Epidermal melanocyte (primary cell): ENCODE measurements at regions not wholly inside any gene's neighbourhood (a gene's known extent, or its start where the extent isn't known, plus 50 kb on each side); places are given as distances from the start of the nearest gene placed in this dataset.
"Not testable (repeated sequence)": the region's sequence is repeated elsewhere in the genome, so short reads cannot be mapped to it uniquely, and the experiment has no call there.

Experiments
- DNase-seq: peaks from one replicate; pipeline ENCODE4 v3.0.0; 2011; ENCODE audit warnings: low spot score; ENCODE audit not compliant: insufficient read length

- no peak for DNase-seq
These were observed 614.3 kb upstream of the MIS18BP1 start for GRCh38 chr14:45867046-45867894.

- no peak for DNase-seq
These were observed 585.6 kb upstream of the MIS18BP1 start for GRCh38 chr14:45838597-45838996.

GRCh38 chr14:45819107-45819506 is 566.1 kb upstream of the MIS18BP1 start:
- DNase-seq, result no peak

GRCh38 chr14:45811155-45811554 is 558.2 kb upstream of the MIS18BP1 start:
- DNase-seq, result no peak

DNA sequence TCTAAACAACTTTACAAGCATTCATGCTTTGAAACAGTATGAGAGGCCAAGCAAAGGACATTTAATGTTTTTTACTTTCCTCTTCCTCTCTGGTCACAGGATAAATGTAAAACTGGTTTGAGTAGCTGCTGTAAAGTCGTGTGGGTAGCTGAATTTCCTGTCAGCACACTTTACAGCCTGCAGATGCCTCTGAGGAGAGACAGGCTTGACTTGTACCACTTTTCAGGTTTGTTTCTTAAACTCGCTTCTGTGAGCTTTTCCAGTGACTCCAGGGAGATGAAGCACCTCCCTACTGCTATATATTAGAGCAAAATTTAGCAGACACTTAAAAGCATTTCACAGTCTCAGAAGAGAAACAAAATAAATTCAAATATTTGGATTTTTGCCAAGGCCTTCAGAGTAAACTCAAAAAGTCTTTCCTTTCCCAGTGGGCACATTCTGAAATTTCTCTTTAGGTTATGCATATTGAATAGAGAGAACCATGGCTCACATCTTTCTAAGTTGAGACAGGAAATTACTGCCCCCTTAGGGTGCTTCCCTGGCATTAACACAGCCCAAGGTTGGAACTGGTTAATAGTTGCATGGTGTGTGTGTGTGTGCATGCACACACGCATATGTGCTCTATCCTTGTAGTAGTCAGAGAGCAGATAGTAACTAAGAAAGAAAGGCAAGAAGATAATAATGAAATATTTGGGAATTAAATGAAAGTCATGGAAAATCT is 557.3 kb upstream of the MIS18BP1 start:
- DNase-seq, result no peak

DNA sequence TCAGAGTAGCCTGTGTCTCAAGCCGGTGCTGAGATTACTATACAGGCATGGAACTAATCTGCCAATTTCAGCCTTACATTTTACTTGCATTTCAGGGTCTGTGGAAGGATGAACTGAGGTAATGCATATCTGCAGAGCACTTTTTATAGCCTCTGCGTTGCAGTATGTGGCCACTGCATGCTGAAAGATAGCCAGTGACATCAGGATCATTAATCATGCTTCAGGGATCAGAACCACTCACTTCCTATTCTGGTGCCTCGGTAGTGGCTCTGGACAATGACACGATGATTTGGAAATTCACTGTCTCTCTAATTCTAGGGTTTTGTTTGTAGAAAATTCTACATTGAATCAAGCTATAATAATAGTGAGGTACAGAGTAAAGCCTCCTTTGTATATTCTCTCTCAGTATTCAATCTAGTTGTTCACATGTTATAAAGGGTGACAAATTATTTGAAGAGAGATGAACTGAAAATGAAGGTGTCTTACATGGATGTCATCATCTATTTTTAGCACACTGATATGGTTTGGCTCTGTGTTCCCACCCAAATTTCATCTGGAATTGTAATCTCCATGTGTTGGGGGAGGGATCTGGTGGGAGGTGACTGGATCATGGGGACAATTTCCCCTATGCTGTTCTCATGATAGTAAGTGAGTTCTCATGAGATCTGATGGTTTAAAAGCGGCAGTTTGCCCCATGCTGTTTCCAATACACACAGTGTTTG is 554.3 kb upstream of the MIS18BP1 start:
- DNase-seq, result no peak

GRCh38 chr14:45799511-45799910 is 546.5 kb upstream of the MIS18BP1 start:
- DNase-seq, result no peak

- DNase-seq, result no peak
These were observed 545.7 kb upstream of the MIS18BP1 start for GRCh38 chr14:45798659-45799058.

GRCh38 chr14:45796006-45796405 is 543.0 kb upstream of the MIS18BP1 start:
- DNase-seq, result not testable (repeated sequence)

GRCh38 chr14:45793081-45793480 is 540.1 kb upstream of the MIS18BP1 start:
- DNase-seq, result no peak

GRCh38 chr14:45790293-45790692 is 537.3 kb upstream of the MIS18BP1 start:
- no peak for DNase-seq

- no peak for DNase-seq
These were observed 534.2 kb upstream of the MIS18BP1 start for GRCh38 chr14:45787167-45787566.

GRCh38 chr14:45786266-45786665 is 533.3 kb upstream of the MIS18BP1 start:
- DNase-seq, result no peak

DNA sequence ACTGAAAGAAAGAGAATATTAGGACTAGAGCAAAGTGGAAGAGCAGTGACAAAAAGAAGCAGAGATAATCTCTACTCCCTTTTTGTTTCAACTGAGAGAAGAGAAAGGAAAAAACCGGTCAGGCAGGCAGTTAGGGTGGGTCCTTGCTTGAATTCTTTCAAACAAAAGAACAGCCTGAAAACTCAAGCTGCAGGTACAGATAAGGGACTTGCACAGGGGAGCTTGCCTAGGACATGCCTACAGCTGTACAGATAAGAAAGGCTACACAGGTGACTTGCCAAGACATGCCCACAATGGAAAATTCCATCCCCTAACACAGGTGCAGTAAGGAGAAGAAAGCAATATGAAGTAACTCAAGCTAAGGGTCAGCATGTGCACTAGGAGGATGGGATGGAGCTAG is 532.2 kb upstream of the MIS18BP1 start:
- no peak for DNase-seq

DNA sequence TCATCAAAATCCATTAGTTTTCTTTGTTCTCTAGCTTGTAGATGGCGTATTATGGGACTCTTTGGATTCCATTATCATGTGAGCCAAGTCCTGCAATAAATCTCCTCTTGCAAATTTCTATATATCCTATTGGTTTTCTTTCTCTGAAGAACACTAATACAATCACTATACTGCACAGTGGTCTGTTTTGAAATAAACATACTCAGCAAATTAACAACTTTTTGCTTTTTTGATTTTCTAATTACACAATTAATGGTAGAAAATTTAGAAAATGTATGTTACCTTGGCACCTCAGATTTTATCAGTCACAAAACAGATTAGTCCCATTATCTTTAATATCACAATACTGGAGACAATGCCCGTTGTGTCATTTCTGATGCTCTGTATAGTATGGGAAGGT is 513.2 kb upstream of the MIS18BP1 start:
- DNase-seq, result no peak

DNA sequence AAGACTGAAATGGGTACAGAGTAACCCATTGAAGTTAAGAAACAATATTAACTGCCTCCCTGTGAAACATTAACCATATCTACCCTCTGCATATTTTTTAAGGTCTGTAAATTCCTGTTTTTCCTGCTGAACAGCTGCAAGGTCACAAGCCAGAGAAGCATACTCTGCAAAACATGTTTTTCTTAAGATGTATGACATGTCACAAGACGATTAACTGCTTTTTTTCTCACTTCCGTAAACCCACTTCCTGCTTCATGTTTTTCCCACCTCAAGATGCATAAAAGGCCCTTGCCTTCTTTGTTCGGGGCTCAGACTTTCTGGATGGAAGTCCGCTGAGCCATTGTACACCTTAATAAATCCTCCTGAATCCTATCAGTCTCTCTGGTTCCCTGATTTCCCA is 504.7 kb upstream of the MIS18BP1 start:
- DNase-seq, result no peak

GRCh38 chr14:45756412-45756811 is 503.4 kb upstream of the MIS18BP1 start:
- DNase-seq, result not testable (repeated sequence)

- DNase-seq, result no peak
These were observed 490.9 kb upstream of the MIS18BP1 start for GRCh38 chr14:45743884-45744283.

DNA sequence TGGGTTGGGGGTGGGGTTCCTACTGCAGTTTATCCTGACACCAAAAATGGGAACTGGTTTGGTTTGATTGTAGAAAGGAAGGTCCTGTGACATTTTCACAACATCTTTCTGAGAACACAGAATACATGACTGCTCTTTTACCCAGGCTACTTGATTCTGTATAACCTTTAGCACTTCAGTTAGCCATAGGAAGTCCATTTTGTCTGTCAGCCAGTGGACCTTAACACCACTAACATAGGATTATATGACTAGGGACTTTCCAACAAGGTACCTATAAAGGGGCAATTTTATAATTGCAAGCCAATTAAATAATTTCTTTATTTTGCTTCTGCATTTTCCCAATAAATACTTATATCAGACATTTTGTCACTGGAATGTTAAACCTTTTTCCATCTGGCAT is 489.2 kb upstream of the MIS18BP1 start:
- no peak for DNase-seq

DNA sequence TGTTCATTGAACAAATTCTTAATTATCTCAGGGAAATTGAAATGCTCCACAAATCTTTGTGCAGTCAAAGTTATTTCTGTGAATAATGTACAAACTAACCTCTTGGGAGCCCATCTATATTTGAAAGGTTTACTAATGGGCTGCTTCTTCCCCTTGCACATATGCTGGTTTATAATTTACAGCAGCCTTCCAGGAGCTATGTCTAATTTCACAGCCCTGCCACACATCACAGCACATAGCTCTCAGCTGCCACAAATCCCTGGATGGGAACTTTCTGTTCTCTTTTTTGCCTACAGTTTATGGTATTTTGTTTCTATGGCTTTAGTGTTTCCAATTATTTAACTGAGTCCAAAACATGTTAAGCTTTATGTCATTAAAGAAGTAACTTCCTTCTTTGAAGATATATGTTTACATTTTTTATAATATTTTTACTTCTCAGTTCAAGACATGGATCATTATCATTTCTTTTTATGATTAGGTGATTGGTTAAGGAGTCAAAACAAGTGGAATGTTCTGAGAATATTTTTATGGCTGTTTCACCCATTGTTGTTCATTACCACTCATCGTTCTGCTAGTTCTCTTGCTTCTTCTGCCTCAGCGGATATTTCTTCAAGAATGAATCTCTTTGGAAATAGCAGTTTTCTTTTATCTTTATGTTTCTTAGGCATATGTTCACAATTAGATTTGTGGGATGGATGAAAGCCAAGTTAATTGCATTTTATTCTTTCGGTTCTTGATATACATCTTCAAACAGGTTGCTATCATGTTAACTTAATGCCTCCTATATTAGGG is 475.6 kb upstream of the MIS18BP1 start:
- no peak for DNase-seq

DNA sequence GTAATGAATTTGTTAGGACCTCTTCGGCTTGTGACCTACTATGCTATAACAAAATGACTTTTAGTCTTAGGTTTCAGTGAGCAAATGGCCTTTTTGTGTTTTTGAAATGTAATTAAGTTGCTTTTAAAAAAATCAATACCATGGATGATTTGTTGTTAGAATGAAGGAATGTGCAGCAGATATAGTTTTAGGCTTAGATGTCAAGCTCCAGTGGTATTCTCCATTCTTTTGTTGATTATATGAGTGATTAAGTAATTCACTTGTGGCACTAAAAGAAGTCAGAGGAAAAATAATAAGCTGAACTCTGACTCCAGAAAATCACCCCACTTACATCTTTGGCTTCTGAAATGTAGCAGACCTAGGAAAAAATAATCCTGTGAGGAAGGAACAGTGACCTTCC is 474.1 kb upstream of the MIS18BP1 start:
- DNase-seq, result no peak
